ENCODE measurements at regions not wholly inside any gene's neighbourhood (a gene's known extent, or its start where the extent isn't known, plus 50 kb on each side); places are given as distances from the start of the nearest gene placed in this dataset.
"Not testable (repeated sequence)": the region's sequence is repeated elsewhere in the genome, so short reads cannot be mapped to it uniquely, and the experiment has no call there.

GRCh38 chr6:167669870-167670802 is 156.6 kb upstream of the AFDN start:
- intact Hi-C loops (cut with DNase I; ENCODE audit: low total_unique reads), result no loop called here
- no peak overlapping the region for H3K4me3 ChIP-seq (ENCODE audit: low read depth, poor library complexity, severe bottlenecking)
- WGBS, 2 donors, result 73 to 86% methylated on average over 18 to 26 of the region's 26 CpGs
- no peak for DNase-seq (ENCODE audit: low spot score in 2 of 2)
- TF ChIP-seq POLR2A (IDR thresholded peaks at IDR 0.05) (no peak), CTCF (IDR thresholded peaks at IDR 0.05) (no peak)

- intact Hi-C loops (cut with DNase I; ENCODE audit: low total_unique reads), result no loop called here
- TF ChIP-seq POLR2A (IDR thresholded peaks at IDR 0.05) (no peak), CTCF (IDR thresholded peaks at IDR 0.05) (no peak)
- WGBS, 2 donors, result 93 to 96% methylated on average over 7 of the region's 7 CpGs
- DNase-seq (ENCODE audit: low spot score in 2 of 2), result no peak
- no peak overlapping the region for H3K4me3 ChIP-seq (ENCODE audit: low read depth, poor library complexity, severe bottlenecking)
Measured at GRCh38 chr6:167670938-167671338, 155.8 kb upstream of the AFDN start.

DNA sequence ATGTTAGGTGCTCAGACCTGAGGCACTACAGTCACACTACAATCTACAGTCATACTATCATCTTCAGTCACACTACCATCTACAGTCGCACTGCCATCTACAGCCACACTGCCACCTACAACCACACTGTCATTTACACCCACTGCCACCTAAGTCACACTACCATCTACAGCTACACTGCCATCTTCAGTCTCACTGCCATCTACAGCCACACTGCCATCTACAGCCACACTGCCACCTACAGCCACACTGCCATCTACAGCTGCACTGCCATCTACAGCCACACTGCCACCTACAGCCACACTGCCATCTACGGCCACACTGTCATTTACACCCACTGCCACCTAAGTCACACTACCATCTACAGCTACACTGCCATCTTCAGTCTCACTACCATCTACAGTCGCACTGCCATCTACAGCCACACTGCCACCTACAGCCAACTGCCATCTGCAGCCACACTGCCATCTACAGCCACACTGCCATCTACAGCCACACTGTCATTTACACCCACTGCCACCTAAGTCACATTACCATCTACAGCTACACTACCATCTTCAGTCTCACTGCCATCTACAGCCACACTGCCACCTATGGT is 155.2 kb upstream of the AFDN start:
- H3K4me3 ChIP-seq (ENCODE audit: low read depth, poor library complexity, severe bottlenecking); intact Hi-C loops (cut with DNase I; ENCODE audit: low total_unique reads); DNase-seq (ENCODE audit: low spot score in 2 of 2): not testable (repeated sequence)
- WGBS, 2 donors, result 70 to 90% methylated on average over 3 of the region's 3 CpGs
- peak in 1 of 3 donors; percentile 5 for TF ChIP-seq CTCF (IDR thresholded peaks at IDR 0.05)

DNA sequence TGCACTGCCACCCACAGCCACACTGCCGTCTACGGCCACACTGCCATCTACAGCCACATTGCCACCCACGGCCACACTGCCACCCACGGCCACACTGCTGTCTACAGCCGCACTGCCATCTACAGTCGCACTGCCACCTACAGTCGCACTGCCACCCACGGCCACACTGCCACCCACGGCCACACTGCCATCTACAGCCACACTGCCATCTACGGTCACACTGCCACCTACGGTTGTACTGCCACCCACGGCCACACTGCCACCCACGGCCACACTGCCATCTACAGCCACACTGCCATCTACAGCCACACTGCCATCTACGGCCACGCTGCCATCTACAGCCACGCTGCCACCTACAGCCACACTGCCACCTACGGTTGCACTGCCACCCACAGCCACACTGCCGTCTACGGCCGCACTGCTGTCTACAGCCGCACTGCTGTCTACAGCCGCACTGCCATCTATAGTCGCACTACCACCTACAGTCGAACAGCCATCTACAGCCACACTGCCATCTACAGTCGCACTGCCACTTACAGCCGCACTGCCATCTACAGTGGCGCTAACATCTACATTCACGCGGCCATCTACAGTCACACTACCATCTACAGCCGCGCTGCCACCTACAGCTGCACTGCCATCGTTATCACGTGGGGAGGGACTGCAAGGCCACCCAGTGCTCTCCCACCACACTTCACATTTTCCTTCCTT is 154.6 kb upstream of the AFDN start:
- WGBS, 2 donors, result 93 to 96% methylated on average over 33 of the region's 33 CpGs
- DNase-seq (ENCODE audit: low spot score in 2 of 2), result no peak
- intact Hi-C loops (cut with DNase I; ENCODE audit: low total_unique reads), result no loop called here
- TF ChIP-seq POLR2A (IDR thresholded peaks at IDR 0.05) (no peak), CTCF (IDR thresholded peaks at IDR 0.05) (no peak)
- H3K4me3 ChIP-seq (ENCODE audit: low read depth, poor library complexity, severe bottlenecking), result no peak overlapping the region

- intact Hi-C loops (cut with DNase I; ENCODE audit: low total_unique reads), result no loop called here
- 90 to 95% methylated on average over 3 of the region's 3 CpGs for WGBS, 2 donors
- no peak for DNase-seq (ENCODE audit: low spot score in 2 of 2)
- TF ChIP-seq CTCF (IDR thresholded peaks at IDR 0.05), result no peak
- TF ChIP-seq POLR2A (IDR thresholded peaks at IDR 0.05), result no peak
- no peak overlapping the region for H3K4me3 ChIP-seq (ENCODE audit: low read depth, poor library complexity, severe bottlenecking)
Measured at GRCh38 chr6:167672738-167673137, 154.0 kb upstream of the AFDN start.

Data from lower leg skin (tissue), 4 donors.